Psoas muscle (tissue), 7 donors: ENCODE measurements at regions not wholly inside any gene's neighbourhood (a gene's known extent, or its start where the extent isn't known, plus 50 kb on each side); places are given as distances from the start of the nearest gene placed in this dataset.

ENCODE experiments used
- ATAC-seq, 4 donors: fragments of 200-7000 bp; cut with Tn5 transposase; one replicate each; pipeline ENCODE4 v1.9.1; 2020; ENCODE audit warnings: moderate library complexity in 3 of 4, mild to moderate bottlenecking in 2 of 4
- DNase-seq, 2 donors: peaks; one replicate each; pipeline ENCODE4 v3.0.0-alpha.2; 2020
- H3K27ac ChIP-seq: fragments of 200-600 bp; one replicate; pipeline ENCODE4 v1.8.0; 2022
- H3K27me3 ChIP-seq, 3 donors: fragments of 200-600 bp in 1 of 3; one replicate each; pipeline versions ENCODE4 v1.6.1 to v1.8.0; 2013 to 2022; ENCODE audit warnings: low read length in 2 of 3, mild to moderate bottlenecking in 2 of 3, moderate library complexity in 1 of 3; ENCODE audit not compliant: insufficient read depth in 3 of 3
- H3K36me3 ChIP-seq, 2 donors: fragments of 200-600 bp in 1 of 2; one replicate each; pipeline versions ENCODE4 v1.6.1 to v1.8.0; 2013 to 2022; ENCODE audit warnings: low read depth in 1 of 2, mild to moderate bottlenecking in 1 of 2, moderate library complexity in 1 of 2; ENCODE audit not compliant: insufficient read depth in 1 of 2
- H3K4me1 ChIP-seq: fragments of 200-600 bp; one replicate; pipeline ENCODE4 v1.8.0; 2022
- H3K4me3 ChIP-seq: fragments of 200-600 bp; one replicate; pipeline ENCODE4 v1.8.0; 2022; ENCODE audit warnings: mild to moderate bottlenecking
- H3K9me3 ChIP-seq: fragments of 200-600 bp; one replicate; pipeline ENCODE4 v1.8.0; 2022
- WGBS, 3 donors: extraction: QIAGEN DNeasy Blood & Tissue Kit; methylation state at CpG; one replicate each; pipeline versions ENCODE4 v1.1.6 to v1.1.7; 2013; 5-methylcytosine and 5-hydroxymethylcytosine counted together
- intact Hi-C, 2 donors: fragments of 100-400 bp; cut with DNase I; formaldehyde crosslinking; loops; one replicate each; pipeline versions ENCODE4 v1.11.0 to v1.14.2; 2022
- TF ChIP-seq, protein P1 (sequence below): fragments of 200-600 bp; IDR thresholded peaks from one replicate; pipeline ENCODE4 v1.8.0; 2022; ENCODE audit warnings: antibody characterized with exemption
- donor health status: healthy with polysubstance abuse.
- donor health status: DM: no; HTN: no; CAD: no; lungs with moderate emphysema.
- donor health status: Bipolar disorder and iron deficiency.
- donor health status: healthy.
- donor health status: DM: yes; HTN: yes; CAD: no.
- donor health status: DM: no; HTN: no; CAD: no.
- donor health status: DM: yes; HTN: yes; CAD: no.

GRCh38 chr6:76671751-76672150, 599.3 kb upstream of the IMPG1 start:
- DNase-seq (no peak), ATAC-seq (no peak)
- H3K4me3 ChIP-seq: no peak overlapping the region
- no peaks in the 10 kb centered on the region for H3K36me3 ChIP-seq
- TF ChIP-seq, protein P1, sequence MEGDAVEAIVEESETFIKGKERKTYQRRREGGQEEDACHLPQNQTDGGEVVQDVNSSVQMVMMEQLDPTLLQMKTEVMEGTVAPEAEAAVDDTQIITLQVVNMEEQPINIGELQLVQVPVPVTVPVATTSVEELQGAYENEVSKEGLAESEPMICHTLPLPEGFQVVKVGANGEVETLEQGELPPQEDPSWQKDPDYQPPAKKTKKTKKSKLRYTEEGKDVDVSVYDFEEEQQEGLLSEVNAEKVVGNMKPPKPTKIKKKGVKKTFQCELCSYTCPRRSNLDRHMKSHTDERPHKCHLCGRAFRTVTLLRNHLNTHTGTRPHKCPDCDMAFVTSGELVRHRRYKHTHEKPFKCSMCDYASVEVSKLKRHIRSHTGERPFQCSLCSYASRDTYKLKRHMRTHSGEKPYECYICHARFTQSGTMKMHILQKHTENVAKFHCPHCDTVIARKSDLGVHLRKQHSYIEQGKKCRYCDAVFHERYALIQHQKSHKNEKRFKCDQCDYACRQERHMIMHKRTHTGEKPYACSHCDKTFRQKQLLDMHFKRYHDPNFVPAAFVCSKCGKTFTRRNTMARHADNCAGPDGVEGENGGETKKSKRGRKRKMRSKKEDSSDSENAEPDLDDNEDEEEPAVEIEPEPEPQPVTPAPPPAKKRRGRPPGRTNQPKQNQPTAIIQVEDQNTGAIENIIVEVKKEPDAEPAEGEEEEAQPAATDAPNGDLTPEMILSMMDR: no peak
- H3K27ac ChIP-seq: no peak overlapping the region
- intact Hi-C loops: no loop called here
- no peaks in the 10 kb centered on the region for H3K4me1 ChIP-seq
- H3K27me3 ChIP-seq: no peaks in the 10 kb centered on the region
- no peaks in the 10 kb centered on the region for H3K9me3 ChIP-seq
- WGBS, 3 donors: 51 to 65% (median 54%) methylated on average over 4 of the region's 4 CpGs

DNA sequence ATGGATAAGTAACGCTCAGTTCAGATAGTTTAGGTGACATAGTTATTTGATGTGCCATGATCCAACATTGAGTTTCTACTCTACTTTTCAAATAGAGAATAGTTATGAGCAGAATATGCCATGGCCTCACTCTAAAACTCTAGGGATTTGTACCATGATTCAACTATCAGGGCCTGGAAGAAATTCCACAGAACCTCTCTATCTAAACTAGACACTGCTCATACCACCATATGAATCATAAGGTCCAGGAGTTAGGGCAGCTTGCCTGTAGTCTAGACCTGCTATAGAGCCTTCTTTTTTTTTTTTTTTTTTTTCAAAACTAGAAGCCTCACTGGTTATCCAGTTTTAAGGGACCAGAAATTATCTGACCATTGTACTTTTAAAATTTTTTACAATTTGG, 571.8 kb upstream of the IMPG1 start:
- Histone ChIP-seq H3K9me3 (no peaks in the 10 kb centered on the region), H3K27me3 (no peaks in the 10 kb centered on the region), H3K36me3 (no peaks in the 10 kb centered on the region), H3K4me3 (no peak overlapping the region), H3K4me1 (no peaks in the 10 kb centered on the region), H3K27ac (no peak overlapping the region)
- 78 to 94% (median 91%) methylated on average over 1 of the region's 1 CpG for WGBS, 3 donors
- TF ChIP-seq, protein P1: no peak
- intact Hi-C loops: no loop called here
- DNase-seq: no peak
- no peak for ATAC-seq

DNA sequence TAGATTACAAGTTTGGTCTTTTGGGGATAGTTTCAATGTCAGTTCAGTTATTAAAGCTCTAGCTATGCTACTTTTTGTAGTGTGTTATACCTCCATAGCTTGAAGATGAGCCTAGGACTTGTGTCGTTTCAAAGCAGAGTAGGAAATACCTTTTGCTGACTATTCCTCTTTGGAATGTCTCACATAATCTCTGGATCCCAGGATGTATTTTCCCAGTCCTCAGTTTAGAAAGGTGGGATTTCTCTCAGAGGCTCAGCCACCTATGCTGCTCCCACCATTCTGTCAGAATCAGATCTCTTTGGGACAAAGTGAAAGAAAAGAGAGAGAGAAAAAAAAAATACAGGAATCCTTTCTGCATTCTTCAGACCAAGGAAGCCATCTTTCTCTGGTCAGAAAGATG, 567.5 kb upstream of the IMPG1 start:
- Histone ChIP-seq H3K36me3 (no peaks in the 10 kb centered on the region), H3K27ac (no peak overlapping the region), H3K4me1 (no peaks in the 10 kb centered on the region), H3K27me3 (no peaks in the 10 kb centered on the region), H3K9me3 (no peaks in the 10 kb centered on the region), H3K4me3 (no peak overlapping the region)
- TF ChIP-seq, protein P1: no peak
- intact Hi-C loops: no loop called here
- no peak for ATAC-seq
- DNase-seq: no peak
- 67 to 76% (median 67%) methylated on average over 1 of the region's 1 CpG for WGBS, 3 donors

- intact Hi-C loops: no loop called here
- no peak overlapping the region for H3K27ac ChIP-seq
- ATAC-seq (no peak), DNase-seq (no peak)
- H3K27me3 ChIP-seq: no peaks in the 10 kb centered on the region
- H3K9me3 ChIP-seq: no peaks in the 10 kb centered on the region
- H3K4me1 ChIP-seq: no peaks in the 10 kb centered on the region
- TF ChIP-seq, protein P1: no peak
- no peak overlapping the region for H3K4me3 ChIP-seq
- H3K36me3 ChIP-seq: no peaks in the 10 kb centered on the region
These were observed 562.2 kb upstream of the IMPG1 start for GRCh38 chr6:76634695-76635094.

DNA sequence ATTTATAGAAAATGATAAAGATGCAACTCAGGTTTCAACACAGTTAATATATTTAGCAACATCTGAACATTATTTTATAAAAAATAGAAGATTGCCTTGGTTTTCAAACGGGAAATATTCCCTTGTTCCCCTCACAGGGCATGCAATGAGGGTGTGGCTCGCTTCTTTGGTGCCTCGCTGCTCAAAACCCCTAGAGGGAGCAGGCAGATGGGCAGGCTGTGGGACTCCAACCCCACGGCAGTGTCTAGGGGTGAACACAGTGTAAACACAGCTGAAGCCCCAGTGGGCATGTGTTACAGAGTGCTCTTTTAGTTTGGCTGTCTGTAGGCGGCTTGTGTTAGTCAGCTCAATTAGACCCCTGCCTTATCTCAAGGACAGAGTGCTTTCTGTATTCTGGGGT, 560.8 kb upstream of the IMPG1 start:
- Histone ChIP-seq H3K4me1 (no peaks in the 10 kb centered on the region), H3K4me3 (no peak overlapping the region), H3K36me3 (no peaks in the 10 kb centered on the region), H3K27me3 (no peaks in the 10 kb centered on the region), H3K9me3 (no peaks in the 10 kb centered on the region), H3K27ac (no peak overlapping the region)
- TF ChIP-seq, protein P1: no peak
- intact Hi-C loops: no loop called here
- ATAC-seq: no peak
- DNase-seq: no peak
- WGBS, 3 donors: 44 to 61% (median 55%) methylated on average over 5 of the region's 5 CpGs
